PC-9 (cell line): ENCODE measurements at regions not wholly inside any gene's neighbourhood (a gene's known extent, or its start where the extent isn't known, plus 50 kb on each side); places are given as distances from the start of the nearest gene placed in this dataset.

Experiments
- BruUV-seq: library from RNA; stranded (reverse); fragments of 400-500 nt; replicated peaks from 2 replicates; lab custom pipeline; 2021; lab: Mats Ljungman, UMichigan
- CTCF ChIA-PET: fragments of 300-600 bp; sonication (Branson Sonifier 250); formaldehyde crosslinking; loops from one replicate; lab custom pipeline; 2022; ENCODE audit warnings: antibody characterized with exemption; lab: Charles Lee
- POLR2A ChIA-PET: fragments of 300-600 bp; sonication (Branson Sonifier 250); formaldehyde crosslinking; loops from one replicate; lab custom pipeline; 2022; ENCODE audit warnings: antibody characterized with exemption; ENCODE audit not compliant: unreplicated experiment; lab: Charles Lee
- DNase-seq, 2 experiments: peaks; one replicate each; pipeline versions ENCODE4 v3.0.0 to v3.0.0-alpha.2; 2015 to 2022; ENCODE audit warnings: mixed read lengths in 1 of 2
- H2AFZ ChIP-seq: fragments of 200-600 bp; sonication (generic); 2 replicates; pipeline ENCODE4 v1.8.1; 2017; ENCODE audit warnings: antibody characterized with exemption
- H3F3A ChIP-seq: fragments of 200-600 bp; sonication (generic); 2 replicates; pipeline ENCODE4 v1.8.1; 2017; ENCODE audit warnings: antibody characterized with exemption, mild to moderate bottlenecking, low read depth; ENCODE audit not compliant: insufficient read depth
- H3K27ac ChIP-seq: fragments of 200-600 bp; sonication (generic); 2 replicates; pipeline ENCODE4 v1.6.1; 2016; ENCODE audit warnings: mixed run types
- H3K27me3 ChIP-seq: fragments of 200-600 bp; sonication (generic); 2 replicates; pipeline ENCODE4 v1.6.1; 2016; ENCODE audit warnings: low read depth, mixed run types; ENCODE audit not compliant: insufficient read depth
- H3K36me3 ChIP-seq: fragments of 200-600 bp; sonication (generic); 2 replicates; pipeline ENCODE4 v1.6.1; 2016; ENCODE audit warnings: low read depth, mixed run types
- H3K4me1 ChIP-seq: fragments of 200-600 bp; sonication (generic); replicated peaks from 2 replicates; pipeline ENCODE4 v1.6.1; 2016; ENCODE audit warnings: mixed run types; ENCODE audit not compliant: insufficient read depth
- H3K4me2 ChIP-seq: fragments of 200-600 bp; sonication (generic); 2 replicates; pipeline ENCODE4 v1.6.1; 2017; ENCODE audit warnings: mixed run types
- H3K4me3 ChIP-seq: fragments of 200-600 bp; sonication (generic); 2 replicates; pipeline ENCODE4 v1.6.1; 2016; ENCODE audit warnings: mixed run types
- H3K79me2 ChIP-seq: fragments of 200-600 bp; sonication (generic); 2 replicates; pipeline ENCODE4 v1.6.1; 2017; ENCODE audit warnings: low read depth, mixed run types
- H3K9me2 ChIP-seq: fragments of 200-600 bp; sonication (generic); 2 replicates; pipeline ENCODE4 v1.8.1; 2017; ENCODE audit warnings: mild to moderate bottlenecking; ENCODE audit not compliant: insufficient read depth
- H3K9me3 ChIP-seq: fragments of 200-600 bp; sonication (generic); 2 replicates; pipeline ENCODE4 v1.8.1; 2016; ENCODE audit warnings: low read depth; ENCODE audit not compliant: insufficient read depth
- H4K20me1 ChIP-seq: fragments of 200-600 bp; sonication (generic); 2 replicates; pipeline ENCODE4 v1.8.1; 2017; ENCODE audit not compliant: insufficient read depth
- EZH2 ChIP-seq: fragments of 200-600 bp; sonication (generic); IDR thresholded peaks from 2 replicates; pipeline ENCODE4 v1.8.0; 2017; ENCODE audit warnings: antibody characterized with exemption, low read depth
- intact Hi-C: fragments of 100-400 bp; cut with micrococcal nuclease; formaldehyde crosslinking; loops from one replicate; pipeline ENCODE4 v1.10.0; 2022; ENCODE audit not compliant: unreplicated experiment
- TF ChIP-seq, protein P1 (sequence below): fragments of 200-600 bp; sonication (generic); conservative IDR thresholded peaks from 2 replicates; pipeline ENCODE4 v1.6.1; 2017; ENCODE audit warnings: mixed run types, antibody characterized with exemption, mild to moderate bottlenecking, moderate library complexity

GRCh38 chr2:105954891-105955290 is 210.2 kb downstream of the NCK2 start:
- no TSS peak for BruUV-seq
- Histone ChIP-seq H3K9me2 (no peaks in the 10 kb centered on the region), H4K20me1 (no peaks in the 10 kb centered on the region), H3K79me2 (no peaks in the 10 kb centered on the region), H3K27ac (no peak overlapping the region), H3K4me1 (no peaks in the 10 kb centered on the region), H3K9me3 (no peaks in the 10 kb centered on the region), H3K4me2 (no peak overlapping the region), H3K4me3 (no peak overlapping the region), H3F3A (no peaks in the 10 kb centered on the region), H3K36me3 (no peaks in the 10 kb centered on the region), H3K27me3 (peaks cover 42% of the 10 kb centered on the region), H2AFZ (no peak overlapping the region)
- intact Hi-C loops: no loop called here
- ChIA-PET POLR2A (no interaction called here), CTCF (interaction anchor here (0.7 kb wide), 1 partner anchor 66 kb away, joined by 3 read pairs; no protein-coding TSS in a partner anchor)
- no peak for DNase-seq
- TF ChIP-seq, protein P1, sequence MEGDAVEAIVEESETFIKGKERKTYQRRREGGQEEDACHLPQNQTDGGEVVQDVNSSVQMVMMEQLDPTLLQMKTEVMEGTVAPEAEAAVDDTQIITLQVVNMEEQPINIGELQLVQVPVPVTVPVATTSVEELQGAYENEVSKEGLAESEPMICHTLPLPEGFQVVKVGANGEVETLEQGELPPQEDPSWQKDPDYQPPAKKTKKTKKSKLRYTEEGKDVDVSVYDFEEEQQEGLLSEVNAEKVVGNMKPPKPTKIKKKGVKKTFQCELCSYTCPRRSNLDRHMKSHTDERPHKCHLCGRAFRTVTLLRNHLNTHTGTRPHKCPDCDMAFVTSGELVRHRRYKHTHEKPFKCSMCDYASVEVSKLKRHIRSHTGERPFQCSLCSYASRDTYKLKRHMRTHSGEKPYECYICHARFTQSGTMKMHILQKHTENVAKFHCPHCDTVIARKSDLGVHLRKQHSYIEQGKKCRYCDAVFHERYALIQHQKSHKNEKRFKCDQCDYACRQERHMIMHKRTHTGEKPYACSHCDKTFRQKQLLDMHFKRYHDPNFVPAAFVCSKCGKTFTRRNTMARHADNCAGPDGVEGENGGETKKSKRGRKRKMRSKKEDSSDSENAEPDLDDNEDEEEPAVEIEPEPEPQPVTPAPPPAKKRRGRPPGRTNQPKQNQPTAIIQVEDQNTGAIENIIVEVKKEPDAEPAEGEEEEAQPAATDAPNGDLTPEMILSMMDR: no peak
- no peak for TF ChIP-seq EZH2

GRCh38 chr2:105953942-105954341 is 209.2 kb downstream of the NCK2 start:
- H3K36me3 ChIP-seq: no peaks in the 10 kb centered on the region
- H3K9me3 ChIP-seq: no peaks in the 10 kb centered on the region
- no peaks in the 10 kb centered on the region for H3K79me2 ChIP-seq
- H3K27me3 ChIP-seq: peaks cover 42% of the 10 kb centered on the region
- no peak overlapping the region for H3K4me3 ChIP-seq
- H2AFZ ChIP-seq: no peak overlapping the region
- no peaks in the 10 kb centered on the region for H3K4me1 ChIP-seq
- ChIA-PET CTCF (no interaction called here), POLR2A (no interaction called here)
- H3K4me2 ChIP-seq: no peak overlapping the region
- intact Hi-C loops: no loop called here
- H4K20me1 ChIP-seq: no peaks in the 10 kb centered on the region
- H3F3A ChIP-seq: no peaks in the 10 kb centered on the region
- no TSS peak for BruUV-seq
- H3K9me2 ChIP-seq: no peaks in the 10 kb centered on the region
- no peak overlapping the region for H3K27ac ChIP-seq
- no peak for DNase-seq
- no peak for TF ChIP-seq EZH2
- TF ChIP-seq, protein P1: no peak

- Histone ChIP-seq H3K9me3 (no peaks in the 10 kb centered on the region), H3K9me2 (no peaks in the 10 kb centered on the region), H3K27me3 (peaks cover 34% of the 10 kb centered on the region), H3K4me3 (no peak overlapping the region), H4K20me1 (no peaks in the 10 kb centered on the region), H3F3A (no peaks in the 10 kb centered on the region), H3K4me2 (no peak overlapping the region), H3K36me3 (no peaks in the 10 kb centered on the region), H3K4me1 (no peaks in the 10 kb centered on the region), H3K27ac (no peak overlapping the region), H2AFZ (no peak overlapping the region), H3K79me2 (no peaks in the 10 kb centered on the region)
- no peak for TF ChIP-seq EZH2
- TF ChIP-seq, protein P1: no peak
- intact Hi-C loops: no loop called here
- ChIA-PET POLR2A (no interaction called here), CTCF (no interaction called here)
- DNase-seq: no peak
- no TSS peak for BruUV-seq
Observed at GRCh38 chr2:105952131-105952530, 207.4 kb downstream of the NCK2 start.
